GM12878 (cell line): ENCODE measurements at regions not wholly inside any gene's neighbourhood (a gene's known extent, or its start where the extent isn't known, plus 50 kb on each side); places are given as distances from the start of the nearest gene placed in this dataset.

Experiments
- ATAC-seq: fragments of 200-7000 bp; cut with Tn5 transposase; 3 replicates; pipeline ENCODE4 v1.9.1; 2020; ENCODE audit warnings: mild to moderate bottlenecking, moderate library complexity
- BruUV-seq: library from RNA; stranded (reverse); fragments of 400-500 nt; replicated peaks from 2 replicates; lab custom pipeline; 2021; lab: Mats Ljungman, UMichigan
- CTCF ChIA-PET: fragments of 300-600 bp; sonication (Branson Sonifier 250); formaldehyde crosslinking; extraction: SDS; loops from one replicate; lab custom pipeline; 2021; ENCODE audit warnings: inconsistent platforms; lab: Yijun Ruan, JAX
- POLR2A ChIA-PET: fragments of 350-600 bp; formaldehyde crosslinking; extraction: SDS; loops from one replicate; lab custom pipeline; 2021; ENCODE audit warnings: inconsistent platforms; lab: Charles Lee
- RAD21 ChIA-PET: fragments of 300-600 bp; sonication (Branson Sonifier 250); formaldehyde crosslinking; loops from one replicate; lab custom pipeline; 2023; ENCODE audit warnings: antibody characterized with exemption; ENCODE audit not compliant: unreplicated experiment; lab: Charles Lee
- SMC1A ChIA-PET: fragments of 300-600 bp; sonication (Branson Sonifier 250); formaldehyde crosslinking; loops from one replicate; lab custom pipeline; 2023; ENCODE audit not compliant: unreplicated experiment, uncharacterized antibody; lab: Charles Lee
- DNase-seq: peaks from one replicate; pipeline ENCODE4 v3.0.0-alpha.2; 2011; ENCODE audit warnings: low read depth, low spot score
- FAIRE-seq: peaks from 3 replicates; lab custom pipeline; 2011; peaks lifted over from hg19 to GRCh38; lab: Jason Lieb, UNC
- H2AFZ ChIP-seq: 2 replicates; pipeline ENCODE4 v1.6.0; 2011; ENCODE audit warnings: low read depth, low read length, control low read depth; ENCODE audit not compliant: control insufficient read depth
- H3K27ac ChIP-seq: 2 replicates; pipeline ENCODE4 v1.5.1; 2011; ENCODE audit warnings: control low read depth; ENCODE audit not compliant: control insufficient read depth, insufficient read depth
- H3K27me3 ChIP-seq, 2 experiments: replicated peaks in 1 of 2; 2 replicates each; pipeline versions ENCODE4 v1.6.0 to v1.6.1; 2011; ENCODE audit warnings: low read length in 1 of 2; ENCODE audit not compliant: control insufficient read depth in 2 of 2, insufficient read depth in 2 of 2
- H3K36me3 ChIP-seq, 2 experiments: 2 replicates each; pipeline ENCODE4 v1.5.1; 2011; ENCODE audit warnings: low read length in 1 of 2; ENCODE audit not compliant: control insufficient read depth in 2 of 2, insufficient read depth in 2 of 2
- H3K4me1 ChIP-seq: 2 replicates; pipeline ENCODE4 v1.6.1; 2011; ENCODE audit warnings: mild to moderate bottlenecking, low read length, moderate library complexity, mixed read lengths; ENCODE audit not compliant: control insufficient read depth, insufficient read depth
- H3K4me2 ChIP-seq: 2 replicates; pipeline ENCODE4 v1.6.0; 2011; ENCODE audit warnings: control low read depth; ENCODE audit not compliant: control insufficient read depth, insufficient read depth
- H3K4me3 ChIP-seq: fragments of 200-600 bp; sonication (generic); 2 replicates; pipeline ENCODE4 v1.5.1; 2016
- H3K79me2 ChIP-seq: 2 replicates; pipeline ENCODE4 v1.6.0; 2011; ENCODE audit warnings: low read length; ENCODE audit not compliant: control insufficient read depth, insufficient read depth
- H3K9ac ChIP-seq: 2 replicates; pipeline ENCODE4 v1.8.0; 2011; ENCODE audit warnings: low read length, control low read depth, mixed read lengths; ENCODE audit not compliant: control insufficient read depth, insufficient read depth
- H3K9me3 ChIP-seq: replicated peaks from 3 replicates; pipeline ENCODE4 v1.5.1; 2011; ENCODE audit warnings: mild to moderate bottlenecking, low read length; ENCODE audit not compliant: control insufficient read depth, insufficient read depth
- H4K20me1 ChIP-seq: 2 replicates; pipeline ENCODE4 v1.6.0; 2011; ENCODE audit not compliant: control insufficient read depth, insufficient read depth
- ASH2L ChIP-seq: fragments of 300-600, 200-600 bp; sonication (generic); IDR thresholded peaks from 2 replicates; pipeline ENCODE4 v1.6.1; 2017; ENCODE audit warnings: low read depth, mild to moderate bottlenecking, borderline replicate concordance
- CEBPB ChIP-seq, 2 experiments: fragments of 150-350 bp in 1 of 2; IDR thresholded peaks; 2 replicates each; pipeline ENCODE4 v1.6.1; 2012 to 2014; ENCODE audit warnings: low read depth in 2 of 2, low read length in 2 of 2, borderline replicate concordance in 1 of 2, inconsistent platforms in 1 of 2
- CTCF ChIP-seq, 3 experiments: IDR thresholded peaks in 2 of 3; conservative IDR thresholded peaks in 1 of 3; 2 replicates each; pipeline ENCODE4 v1.5.1; 2011; ENCODE audit warnings: low read depth in 3 of 3, low read length in 3 of 3, mild to moderate bottlenecking in 3 of 3, control low read depth in 2 of 3, moderate library complexity in 2 of 3, inconsistent platforms in 1 of 3, mixed read lengths in 1 of 3; ENCODE audit not compliant: control insufficient read depth in 2 of 3, insufficient read depth in 1 of 3; ENCODE audit errors: extremely low read depth in 1 of 3
- IKZF2 ChIP-seq, 2 experiments: fragments of 450-650 bp; IDR thresholded peaks; 2 replicates each; pipeline ENCODE4 v1.6.1; 2017; ENCODE audit warnings: mild to moderate bottlenecking in 2 of 2, moderate library complexity in 2 of 2
- JUND ChIP-seq: IDR thresholded peaks from 2 replicates; pipeline ENCODE4 v1.6.1; 2012; ENCODE audit warnings: low read depth, mild to moderate bottlenecking, low read length, improper control_type of control experiment, moderate library complexity
- MEF2A ChIP-seq: IDR thresholded peaks from 2 replicates; pipeline ENCODE4 v1.6.1; 2011; ENCODE audit warnings: low read depth, mild to moderate bottlenecking, low read length, moderate library complexity; ENCODE audit not compliant: insufficient read depth
- NFXL1 ChIP-seq: fragments of 450-650 bp; IDR thresholded peaks from 2 replicates; pipeline ENCODE4 v1.6.1; 2017; ENCODE audit warnings: antibody characterized with exemption, mild to moderate bottlenecking, borderline replicate concordance
- NRF1 ChIP-seq: conservative IDR thresholded peaks from 2 replicates; pipeline ENCODE4 v1.6.1; 2011; ENCODE audit warnings: mild to moderate bottlenecking, low read depth, low read length, improper control_type of control experiment
- RAD21 ChIP-seq: IDR thresholded peaks from 2 replicates; pipeline ENCODE4 v1.6.1; 2011; ENCODE audit warnings: mild to moderate bottlenecking, low read depth, low read length, moderate library complexity; ENCODE audit not compliant: insufficient read depth
- RBBP5 ChIP-seq: fragments of 200-600 bp; sonication (generic); conservative IDR thresholded peaks from 2 replicates; pipeline ENCODE4 v1.6.1; 2016
- SRF ChIP-seq, 2 experiments: IDR thresholded peaks; 2 replicates each; pipeline ENCODE4 v1.6.1; 2011; ENCODE audit warnings: low read depth in 2 of 2, low read length in 2 of 2, mild to moderate bottlenecking in 1 of 2, moderate library complexity in 1 of 2
- TCF7 ChIP-seq: IDR thresholded peaks from 2 replicates; pipeline ENCODE4 v1.6.1; 2014; ENCODE audit warnings: antibody characterized with exemption, borderline replicate concordance
- WGBS: methylation state at CpG from one replicate; pipeline ENCODE4 v1.1.6; 2016; ENCODE audit warnings: low lambda C conversion rate; ENCODE audit not compliant: insufficient replicate concordance, insufficient coverage; ENCODE audit errors: missing lambda C conversion rate; 5-methylcytosine and 5-hydroxymethylcytosine counted together
- in situ Hi-C: fragments of 300-500 bp; cut with MboI; formaldehyde crosslinking; loops from 9 replicates; pipeline ENCODE4 v1.14.3; 2018; ENCODE audit warnings: mixed read lengths
- intact Hi-C: fragments of 100-400 bp; cut with micrococcal nuclease; formaldehyde crosslinking; loops from one replicate; pipeline ENCODE4 v1.14.2; 2022; ENCODE audit not compliant: unreplicated experiment
- TF ChIP-seq, protein P1 (sequence below): fragments of 450-650 bp; IDR thresholded peaks from 2 replicates; pipeline ENCODE4 v1.6.1; 2017; ENCODE audit warnings: mild to moderate bottlenecking, moderate library complexity
- TF ChIP-seq, protein P2 (sequence below): fragments of 450-650 bp; conservative IDR thresholded peaks from 2 replicates; pipeline ENCODE4 v1.6.1; 2017; ENCODE audit warnings: mild to moderate bottlenecking, moderate library complexity

- TF ChIP-seq RAD21, result no peak
- TF ChIP-seq ASH2L, result no peak
- TF ChIP-seq JUND, result no peak
- no peak for TF ChIP-seq NRF1
These were observed 51.3 kb upstream of the NABP1 start (continued) for GRCh38 chr2:191626497-191627151.

GRCh38 chr2:191627518-191627917 is 50.4 kb upstream of the NABP1 start:
- no peak for ATAC-seq
- intact Hi-C loops (no loop called here), in situ Hi-C loops (no loop called here)
- ChIA-PET CTCF (interaction anchor here (1.1 to 1.9 kb wide), 2 partner anchors 9 to 10 kb away, joined by 3 to 7 read pairs; no protein-coding TSS in a partner anchor), RAD21 (interaction anchor here (1.4 to 2.9 kb wide), 2 partner anchors 11 to 49 kb away, joined by 4 to 11 read pairs; partner anchors contain the start of gene NABP1), POLR2A (interaction anchor here (1.2 to 2.4 kb wide), 3 partner anchors 9 to 50 kb away, joined by 3 to 16 read pairs (median 3); partner anchors contain the start of gene NABP1), SMC1A (interaction anchor here (0.9 to 15.3 kb wide), 7 partner anchors 9 to 49 kb away, joined by 3 to 136 read pairs (median 8); no protein-coding TSS in a partner anchor)
- Histone ChIP-seq H2AFZ (no peak overlapping the region), H3K36me3 (no peaks in the 10 kb centered on the region), H3K27me3 (no peaks in the 10 kb centered on the region), H3K79me2 (no peaks in the 10 kb centered on the region), H4K20me1 (no peaks in the 10 kb centered on the region), H3K4me2 (no peak overlapping the region), H3K4me1 (no peaks in the 10 kb centered on the region), H3K9ac (no peak overlapping the region), H3K9me3 (no peaks in the 10 kb centered on the region), H3K4me3 (no peak overlapping the region), H3K27ac (no peak overlapping the region)
- no TSS peak for BruUV-seq
- 65% methylated on average over 1 of the region's 1 CpG for WGBS
- DNase-seq, result no peak
- FAIRE-seq, result no peak
- TF ChIP-seq, protein P1, sequence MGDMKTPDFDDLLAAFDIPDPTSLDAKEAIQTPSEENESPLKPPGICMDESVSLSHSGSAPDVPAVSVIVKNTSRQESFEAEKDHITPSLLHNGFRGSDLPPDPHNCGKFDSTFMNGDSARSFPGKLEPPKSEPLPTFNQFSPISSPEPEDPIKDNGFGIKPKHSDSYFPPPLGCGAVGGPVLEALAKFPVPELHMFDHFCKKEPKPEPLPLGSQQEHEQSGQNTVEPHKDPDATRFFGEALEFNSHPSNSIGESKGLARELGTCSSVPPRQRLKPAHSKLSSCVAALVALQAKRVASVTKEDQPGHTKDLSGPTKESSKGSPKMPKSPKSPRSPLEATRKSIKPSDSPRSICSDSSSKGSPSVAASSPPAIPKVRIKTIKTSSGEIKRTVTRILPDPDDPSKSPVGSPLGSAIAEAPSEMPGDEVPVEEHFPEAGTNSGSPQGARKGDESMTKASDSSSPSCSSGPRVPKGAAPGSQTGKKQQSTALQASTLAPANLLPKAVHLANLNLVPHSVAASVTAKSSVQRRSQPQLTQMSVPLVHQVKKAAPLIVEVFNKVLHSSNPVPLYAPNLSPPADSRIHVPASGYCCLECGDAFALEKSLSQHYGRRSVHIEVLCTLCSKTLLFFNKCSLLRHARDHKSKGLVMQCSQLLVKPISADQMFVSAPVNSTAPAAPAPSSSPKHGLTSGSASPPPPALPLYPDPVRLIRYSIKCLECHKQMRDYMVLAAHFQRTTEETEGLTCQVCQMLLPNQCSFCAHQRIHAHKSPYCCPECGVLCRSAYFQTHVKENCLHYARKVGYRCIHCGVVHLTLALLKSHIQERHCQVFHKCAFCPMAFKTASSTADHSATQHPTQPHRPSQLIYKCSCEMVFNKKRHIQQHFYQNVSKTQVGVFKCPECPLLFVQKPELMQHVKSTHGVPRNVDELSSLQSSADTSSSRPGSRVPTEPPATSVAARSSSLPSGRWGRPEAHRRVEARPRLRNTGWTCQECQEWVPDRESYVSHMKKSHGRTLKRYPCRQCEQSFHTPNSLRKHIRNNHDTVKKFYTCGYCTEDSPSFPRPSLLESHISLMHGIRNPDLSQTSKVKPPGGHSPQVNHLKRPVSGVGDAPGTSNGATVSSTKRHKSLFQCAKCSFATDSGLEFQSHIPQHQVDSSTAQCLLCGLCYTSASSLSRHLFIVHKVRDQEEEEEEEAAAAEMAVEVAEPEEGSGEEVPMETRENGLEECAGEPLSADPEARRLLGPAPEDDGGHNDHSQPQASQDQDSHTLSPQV, result no peak
- TF ChIP-seq RBBP5 (no peak), SRF (IDR thresholded peaks at IDR 0.05; ENCODE audit: low read depth in 2 of 2, low read length in 2 of 2) (no peak), NFXL1 (no peak), MEF2A (no peak), TCF7 (no peak), IKZF2 (IDR thresholded peaks at IDR 0.05) (no peak), CEBPB (IDR thresholded peaks at IDR 0.05; ENCODE audit: borderline replicate concordance in 1 of 2, low read depth in 2 of 2, low read length in 2 of 2) (no peak), CTCF (IDR thresholded peaks at IDR 0.05 in 2 of 3, conservative IDR thresholded peaks at IDR 0.05 in 1 of 3; ENCODE audit: control insufficient read depth in 2 of 3, extremely low read depth in 1 of 3, insufficient read depth in 1 of 3, low read depth in 3 of 3, low read length in 3 of 3) (no peak)
- TF ChIP-seq, protein P2, sequence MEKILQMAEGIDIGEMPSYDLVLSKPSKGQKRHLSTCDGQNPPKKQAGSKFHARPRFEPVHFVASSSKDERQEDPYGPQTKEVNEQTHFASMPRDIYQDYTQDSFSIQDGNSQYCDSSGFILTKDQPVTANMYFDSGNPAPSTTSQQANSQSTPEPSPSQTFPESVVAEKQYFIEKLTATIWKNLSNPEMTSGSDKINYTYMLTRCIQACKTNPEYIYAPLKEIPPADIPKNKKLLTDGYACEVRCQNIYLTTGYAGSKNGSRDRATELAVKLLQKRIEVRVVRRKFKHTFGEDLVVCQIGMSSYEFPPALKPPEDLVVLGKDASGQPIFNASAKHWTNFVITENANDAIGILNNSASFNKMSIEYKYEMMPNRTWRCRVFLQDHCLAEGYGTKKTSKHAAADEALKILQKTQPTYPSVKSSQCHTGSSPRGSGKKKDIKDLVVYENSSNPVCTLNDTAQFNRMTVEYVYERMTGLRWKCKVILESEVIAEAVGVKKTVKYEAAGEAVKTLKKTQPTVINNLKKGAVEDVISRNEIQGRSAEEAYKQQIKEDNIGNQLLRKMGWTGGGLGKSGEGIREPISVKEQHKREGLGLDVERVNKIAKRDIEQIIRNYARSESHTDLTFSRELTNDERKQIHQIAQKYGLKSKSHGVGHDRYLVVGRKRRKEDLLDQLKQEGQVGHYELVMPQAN, result no peak
